Prostate gland (tissue), 2 donors: ENCODE measurements at regions not wholly inside any gene's neighbourhood (a gene's known extent, or its start where the extent isn't known, plus 50 kb on each side); places are given as distances from the start of the nearest gene placed in this dataset.

ENCODE experiments used
- POLR2A ChIP-seq: fragments of 450-650 bp; IDR thresholded peaks from one replicate; pipeline ENCODE4 v1.6.1; 2016; ENCODE audit warnings: antibody characterized with exemption, mild to moderate bottlenecking
- TF ChIP-seq, protein P1 (sequence below), 4 experiments: fragments of 200-600 bp in 2 of 4; fragments of 450-650 bp in 2 of 4; sonication (generic) in 2 of 4; IDR thresholded peaks; 1 replicate in 3 of 4; 2 replicates in 1 of 4; pipeline ENCODE4 v1.5.1; 2016 to 2019; ENCODE audit warnings: antibody characterized with exemption in 4 of 4, mild to moderate bottlenecking in 2 of 4, moderate library complexity in 2 of 4

DNA sequence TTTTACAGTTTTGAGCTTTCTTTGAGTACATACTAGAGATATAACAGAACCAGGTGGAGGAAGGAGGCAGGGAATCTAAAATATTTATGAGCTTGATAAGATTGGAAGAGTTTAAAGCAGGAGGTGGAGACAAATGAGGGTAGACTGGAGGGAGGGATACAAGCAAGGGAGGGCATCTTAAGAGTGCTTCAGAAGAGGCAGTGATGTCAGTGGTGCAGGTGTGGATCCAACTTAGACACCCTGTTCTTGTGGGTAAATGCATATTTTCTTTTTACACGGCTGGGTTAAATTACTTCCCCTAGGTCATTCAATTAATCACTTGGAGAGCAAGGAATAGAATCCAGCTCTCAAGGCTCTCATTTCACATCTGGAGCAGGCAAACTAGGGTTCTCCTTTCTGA lies 146.1 kb upstream of the LRIG3 start:
- TF ChIP-seq, protein P1, sequence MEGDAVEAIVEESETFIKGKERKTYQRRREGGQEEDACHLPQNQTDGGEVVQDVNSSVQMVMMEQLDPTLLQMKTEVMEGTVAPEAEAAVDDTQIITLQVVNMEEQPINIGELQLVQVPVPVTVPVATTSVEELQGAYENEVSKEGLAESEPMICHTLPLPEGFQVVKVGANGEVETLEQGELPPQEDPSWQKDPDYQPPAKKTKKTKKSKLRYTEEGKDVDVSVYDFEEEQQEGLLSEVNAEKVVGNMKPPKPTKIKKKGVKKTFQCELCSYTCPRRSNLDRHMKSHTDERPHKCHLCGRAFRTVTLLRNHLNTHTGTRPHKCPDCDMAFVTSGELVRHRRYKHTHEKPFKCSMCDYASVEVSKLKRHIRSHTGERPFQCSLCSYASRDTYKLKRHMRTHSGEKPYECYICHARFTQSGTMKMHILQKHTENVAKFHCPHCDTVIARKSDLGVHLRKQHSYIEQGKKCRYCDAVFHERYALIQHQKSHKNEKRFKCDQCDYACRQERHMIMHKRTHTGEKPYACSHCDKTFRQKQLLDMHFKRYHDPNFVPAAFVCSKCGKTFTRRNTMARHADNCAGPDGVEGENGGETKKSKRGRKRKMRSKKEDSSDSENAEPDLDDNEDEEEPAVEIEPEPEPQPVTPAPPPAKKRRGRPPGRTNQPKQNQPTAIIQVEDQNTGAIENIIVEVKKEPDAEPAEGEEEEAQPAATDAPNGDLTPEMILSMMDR (IDR thresholded peaks at IDR 0.05): no peak
- no peak for TF ChIP-seq POLR2A
